ENCODE measurements at regions not wholly inside any gene's neighbourhood (a gene's known extent, or its start where the extent isn't known, plus 50 kb on each side); places are given as distances from the start of the nearest gene placed in this dataset.

DNA sequence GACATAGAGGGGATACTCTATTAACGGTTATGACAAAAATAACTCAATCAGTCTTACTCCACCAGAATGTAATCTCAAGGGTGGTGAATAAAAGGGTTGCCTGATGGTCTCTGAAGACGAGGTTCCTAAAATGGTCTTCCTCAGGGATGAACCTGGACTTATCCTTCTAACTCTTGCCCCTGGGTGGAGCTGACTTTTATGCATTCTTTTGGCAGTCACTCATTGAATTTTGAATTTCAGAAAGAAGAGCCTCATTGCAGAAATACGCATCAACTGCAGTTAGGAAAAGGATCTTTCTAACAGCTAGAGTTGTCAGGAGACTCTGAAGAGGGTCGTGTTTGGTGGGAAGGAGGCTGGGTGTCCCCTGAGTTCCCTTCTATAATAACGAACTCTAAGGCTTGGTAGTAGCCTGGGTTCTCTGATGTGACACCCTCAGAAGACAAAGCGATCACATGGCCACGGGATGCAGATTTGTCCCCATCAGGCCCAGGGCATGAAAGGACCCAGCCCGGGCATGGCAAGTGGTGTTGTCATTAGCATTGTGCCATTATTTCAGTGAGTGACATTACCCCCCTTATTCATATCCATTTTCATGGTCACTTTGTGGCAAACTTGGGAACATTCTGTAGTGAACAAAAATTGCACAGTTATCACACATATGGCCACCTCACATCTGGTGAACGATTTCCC is 58.6 kb upstream of the JCAD start:
- DNase-seq (ENCODE audit: low spot score) = no peak

DNA sequence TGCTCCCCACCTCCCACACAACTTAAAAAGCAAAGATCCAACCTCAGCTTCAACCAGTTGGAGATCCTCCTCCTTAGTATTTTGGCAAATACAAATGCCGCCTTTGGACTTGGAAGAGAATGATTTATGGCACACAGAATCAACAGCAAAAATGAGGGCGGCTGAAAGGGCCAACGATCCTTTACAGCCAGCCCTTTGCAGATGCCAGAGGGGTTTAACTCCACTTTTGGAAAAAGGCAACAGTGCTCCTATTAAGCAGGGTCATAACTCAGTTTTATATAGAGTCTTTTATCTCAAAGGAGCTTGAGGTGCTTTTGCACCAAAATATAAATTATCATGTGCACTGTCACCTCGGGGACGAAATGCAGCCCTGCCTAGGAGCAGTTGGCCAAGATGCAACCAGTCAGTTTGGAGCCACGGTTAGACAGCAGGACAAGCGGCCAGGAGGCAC is 56.7 kb upstream of the JCAD start:
- DNase-seq (ENCODE audit: low spot score) = no peak

DNA sequence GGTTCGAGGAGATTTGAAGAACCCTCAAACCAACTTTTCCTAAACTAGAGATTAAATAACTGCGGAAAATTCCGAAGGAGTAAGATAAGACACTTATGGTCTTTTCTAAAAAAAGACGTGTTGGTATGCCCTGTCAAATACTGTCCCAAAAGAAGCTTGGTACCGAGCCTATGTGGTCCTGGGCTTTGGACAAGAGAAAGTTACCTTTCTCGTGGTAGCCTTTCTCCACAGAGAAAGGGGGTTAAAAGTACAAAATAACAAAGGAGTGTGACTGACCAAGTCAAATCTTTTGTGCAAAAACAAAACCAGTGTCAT is 56.2 kb upstream of the JCAD start:
- no peak for DNase-seq (ENCODE audit: low spot score)

DNA sequence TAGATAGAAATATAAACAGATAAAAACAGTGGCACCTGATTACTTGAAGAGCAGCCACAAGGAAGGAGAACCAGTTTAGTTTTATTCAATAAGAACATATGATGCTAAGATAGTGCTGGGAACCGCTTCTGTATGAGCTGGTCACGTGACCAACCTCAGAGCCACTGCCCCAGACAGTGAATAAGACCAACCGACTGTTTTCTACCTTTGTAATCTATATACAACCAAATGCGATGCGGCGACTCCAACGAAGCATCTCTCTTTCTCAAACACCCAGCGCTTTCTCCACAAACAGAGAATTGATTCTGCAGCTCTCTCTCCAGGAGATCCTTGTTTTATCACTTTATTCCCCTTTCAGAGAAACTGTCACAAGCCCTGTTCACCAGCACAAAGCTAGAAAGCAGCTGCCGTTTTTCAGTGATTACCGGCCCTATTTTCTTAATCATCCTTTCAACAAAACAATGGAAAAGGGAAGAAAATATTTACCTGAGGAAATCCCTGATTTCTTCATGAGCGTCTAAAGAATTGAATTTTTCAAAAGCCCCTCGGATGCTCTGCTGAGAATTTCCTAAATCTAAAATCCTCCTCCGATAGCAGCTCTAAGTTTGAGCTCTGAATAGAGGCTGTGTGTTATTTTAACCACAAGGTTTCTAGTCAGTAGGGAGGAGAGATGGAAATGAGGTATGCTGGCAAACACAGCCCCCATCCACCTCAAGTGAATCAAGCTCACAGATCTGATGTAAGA is 55.7 kb upstream of the JCAD start:
- DNase-seq (ENCODE audit: low spot score) = no peak

DNA sequence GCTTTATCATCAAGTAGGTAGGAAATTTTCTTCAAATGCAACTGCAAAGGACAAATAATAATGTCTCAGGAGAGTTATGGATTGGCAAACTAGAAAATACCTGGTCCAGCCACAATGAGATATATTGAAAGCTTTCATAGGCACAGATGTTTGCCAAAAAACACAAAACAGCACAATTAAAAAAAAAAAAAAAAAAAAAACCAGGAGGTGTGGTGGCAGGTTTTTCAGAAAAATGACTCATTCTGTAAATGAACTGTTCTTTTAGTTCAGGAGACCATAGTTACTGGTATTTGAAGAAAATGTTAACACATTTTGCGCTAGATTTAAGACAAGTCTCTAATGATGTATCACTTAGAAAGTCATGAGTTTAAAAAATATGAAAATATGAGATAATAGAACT is 55.0 kb upstream of the JCAD start:
- no peak for DNase-seq (ENCODE audit: low spot score)

DNA sequence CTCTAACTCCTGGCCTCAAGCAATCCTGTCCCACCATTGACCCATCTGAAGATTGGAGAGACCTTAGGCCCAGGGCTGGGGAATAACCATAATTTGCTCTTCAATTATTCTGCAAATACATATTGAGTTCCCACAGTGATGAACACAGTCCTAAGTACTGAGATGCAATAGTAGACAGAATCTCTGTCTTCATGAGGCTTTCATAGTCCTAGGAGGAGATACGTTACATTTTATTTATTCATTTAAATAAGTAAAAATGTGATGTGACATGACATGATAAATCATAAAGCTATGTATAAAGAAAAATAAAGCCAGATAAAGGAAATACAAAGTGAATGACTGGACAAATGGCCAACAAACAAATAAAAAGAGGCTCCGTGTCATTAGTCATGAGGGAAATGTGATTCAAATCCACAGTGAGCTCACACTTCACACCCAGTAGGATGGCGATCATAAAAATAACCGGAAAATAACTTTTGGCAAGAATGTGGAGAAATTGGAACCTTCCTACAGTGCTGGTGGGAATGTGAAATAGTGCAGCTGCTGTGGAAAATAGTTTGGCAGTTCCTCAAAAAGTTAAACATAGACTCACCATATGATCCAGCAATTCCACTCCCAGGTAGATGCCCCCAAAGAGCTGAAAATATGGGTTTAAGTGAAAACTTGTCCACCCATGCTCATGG is 52.1 kb upstream of the JCAD start:
- no peak for DNase-seq (ENCODE audit: low spot score)
